HG02938 (cell line): ENCODE measurements at regions not wholly inside any gene's neighbourhood (a gene's known extent, or its start where the extent isn't known, plus 50 kb on each side); places are given as distances from the start of the nearest gene placed in this dataset.
"Not testable (repeated sequence)": the region's sequence is repeated elsewhere in the genome, so short reads cannot be mapped to it uniquely, and the experiment has no call there.

Source experiments
- ATAC-seq: cut with Tn5 transposase; IDR thresholded peaks from one replicate; pipeline ENCODE4 v1.9.1; 2021; ENCODE audit warnings: mild to moderate bottlenecking, moderate library complexity; ENCODE audit not compliant: unreplicated experiment

- no peak for ATAC-seq
These were observed 292.6 kb upstream of the SPTLC3 start for GRCh38 chr20:12715991-12716680.

- ATAC-seq: no peak
These were observed 291.7 kb upstream of the SPTLC3 start for GRCh38 chr20:12717061-12717460.

GRCh38 chr20:12718619-12719018, 290.2 kb upstream of the SPTLC3 start:
- no peak for ATAC-seq

GRCh38 chr20:12721636-12722035, 287.1 kb upstream of the SPTLC3 start:
- no peak for ATAC-seq

GRCh38 chr20:12722091-12722490, 286.7 kb upstream of the SPTLC3 start:
- no peak for ATAC-seq

- no peak for ATAC-seq
These were observed 285.0 kb upstream of the SPTLC3 start for GRCh38 chr20:12723811-12724210.

GRCh38 chr20:12728782-12729181, 280.0 kb upstream of the SPTLC3 start:
- ATAC-seq: no peak

GRCh38 chr20:12729326-12729725, 279.4 kb upstream of the SPTLC3 start:
- ATAC-seq: no peak

DNA sequence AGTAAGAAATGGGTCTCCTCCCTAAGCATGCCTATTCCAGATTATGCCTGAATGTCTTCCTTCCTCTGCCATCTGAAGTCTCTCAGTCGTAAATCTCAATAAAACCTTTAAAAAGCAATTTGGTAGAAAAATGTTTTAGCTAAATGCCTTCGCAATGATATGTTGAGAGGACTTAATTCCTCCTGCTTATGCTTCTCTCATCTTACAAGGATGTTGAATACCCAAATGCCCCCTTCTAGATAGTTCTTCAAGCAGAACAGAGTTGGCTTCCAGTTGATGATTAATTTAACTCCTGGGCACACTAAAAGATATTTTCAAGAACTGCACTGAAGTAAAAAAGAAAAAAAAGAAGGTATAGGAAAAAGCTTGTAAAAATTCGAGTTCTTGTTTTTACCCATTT, 275.0 kb upstream of the SPTLC3 start:
- ATAC-seq: no peak

DNA sequence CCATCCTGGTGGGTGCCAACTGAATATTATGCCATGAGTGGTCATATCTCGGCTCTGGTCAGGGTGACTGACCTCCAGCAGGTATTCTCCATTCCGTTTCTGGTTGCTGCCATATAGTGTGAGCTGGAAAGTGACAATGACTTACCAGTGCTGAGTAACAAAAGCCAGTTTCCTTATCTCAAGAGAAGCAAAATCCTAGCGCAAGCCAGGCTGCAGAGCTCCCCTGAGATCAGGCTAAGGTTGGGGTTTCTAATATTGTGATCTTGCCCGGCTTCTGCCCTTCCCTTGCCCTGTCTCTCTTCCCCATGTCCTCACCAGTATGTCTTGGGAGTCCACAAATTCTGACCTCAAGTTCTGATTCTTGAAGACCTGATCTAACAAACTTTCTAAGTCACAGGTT, 271.3 kb upstream of the SPTLC3 start:
- ATAC-seq: no peak

DNA sequence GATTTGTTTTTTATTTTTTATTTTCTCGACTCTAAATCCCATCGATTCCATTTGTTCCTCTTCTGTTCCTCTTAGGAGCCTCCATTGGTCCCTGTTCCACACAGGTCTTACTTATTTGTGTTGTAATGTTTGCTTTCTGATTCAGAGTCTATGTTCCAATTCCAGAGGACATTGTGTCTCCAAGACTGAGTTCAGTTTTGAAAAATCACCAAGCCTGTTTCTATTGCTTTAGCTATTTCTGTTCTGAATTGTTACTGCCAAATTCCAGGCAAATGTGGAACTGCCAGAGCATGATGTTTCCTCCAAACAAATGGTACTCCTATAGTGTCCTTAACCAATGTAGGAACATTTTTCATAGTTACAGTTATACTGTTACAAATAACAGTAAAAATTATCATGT, 270.9 kb upstream of the SPTLC3 start:
- ATAC-seq: no peak

GRCh38 chr20:12740647-12741046, 268.1 kb upstream of the SPTLC3 start:
- no peak for ATAC-seq

GRCh38 chr20:12744037-12744436, 264.7 kb upstream of the SPTLC3 start:
- ATAC-seq: no peak

DNA sequence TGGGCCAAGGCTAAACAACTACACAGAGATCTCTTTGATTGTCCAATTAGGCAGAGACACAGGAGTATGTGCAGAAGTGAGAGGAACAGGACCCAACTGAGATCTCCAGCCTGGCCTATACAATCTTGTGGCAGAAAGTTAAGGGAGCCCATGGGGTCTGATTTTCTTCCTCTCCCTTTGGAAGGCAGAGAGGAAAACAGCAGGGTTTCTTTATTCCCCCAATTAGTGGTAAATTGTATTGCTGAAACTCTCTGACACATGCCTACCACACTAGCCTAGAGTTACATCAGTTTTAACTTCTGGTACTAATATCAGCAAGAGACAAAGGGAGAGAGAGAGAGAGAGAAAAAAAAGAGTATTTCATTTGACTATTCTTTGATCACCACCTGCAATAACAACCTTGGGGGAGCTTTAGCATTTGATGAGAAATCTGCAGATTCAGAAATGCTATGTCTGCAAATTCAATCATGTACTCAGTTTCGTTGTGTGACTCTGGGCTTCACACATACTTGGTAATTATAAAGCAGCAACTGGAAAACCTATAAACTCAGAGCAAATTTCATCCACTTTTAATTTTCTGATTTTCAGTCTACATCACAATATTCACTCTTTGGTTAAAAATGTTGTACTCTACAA, 260.3 kb upstream of the SPTLC3 start:
- no peak for ATAC-seq

DNA sequence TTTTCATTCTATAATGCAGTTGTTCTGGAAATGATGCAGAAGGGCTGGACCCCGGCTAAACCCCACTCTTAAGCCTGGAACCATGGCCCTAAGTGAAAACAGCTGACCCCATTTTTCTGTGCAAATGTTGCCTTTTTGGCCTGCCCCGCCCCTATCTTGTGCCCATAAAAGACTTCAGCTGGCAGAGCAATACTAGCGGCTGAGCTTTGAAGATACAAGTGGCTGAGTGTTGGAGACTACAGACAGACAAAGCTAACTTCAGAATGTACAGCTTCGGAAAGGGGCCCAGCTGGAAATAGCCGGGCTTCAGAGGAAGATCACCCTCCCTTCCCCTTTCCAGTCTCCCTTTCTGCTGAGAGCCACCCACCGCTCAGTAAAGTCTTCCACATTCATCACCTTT, 258.6 kb upstream of the SPTLC3 start:
- ATAC-seq: no peak

GRCh38 chr20:12752900-12753693, 255.7 kb upstream of the SPTLC3 start:
- ATAC-seq: not testable (repeated sequence)

- not testable (repeated sequence) for ATAC-seq
These were observed 255.0 kb upstream of the SPTLC3 start for GRCh38 chr20:12753742-12754141.

DNA sequence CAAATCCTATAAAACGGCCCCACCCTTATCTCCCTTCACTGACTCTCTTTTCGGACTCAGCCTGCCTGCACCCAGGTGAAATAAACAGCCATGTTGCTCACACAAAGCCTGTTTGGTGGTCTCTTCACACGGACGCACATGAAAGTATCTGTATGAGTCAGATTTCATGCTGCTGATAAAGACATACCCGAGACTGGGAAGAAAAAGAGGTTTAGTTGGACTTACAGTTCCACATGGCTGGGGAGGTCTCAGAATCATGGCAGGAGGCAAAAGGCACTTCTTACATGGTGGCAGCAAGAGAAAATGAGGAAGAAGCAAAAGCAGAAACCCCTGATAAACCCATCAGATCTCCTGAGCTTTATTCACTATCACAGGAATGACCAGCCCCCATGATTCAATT, 249.3 kb upstream of the SPTLC3 start:
- ATAC-seq: not testable (repeated sequence)

GRCh38 chr20:12762725-12763124, 246.0 kb upstream of the SPTLC3 start:
- no peak for ATAC-seq

- ATAC-seq: no peak
These were observed 245.4 kb upstream of the SPTLC3 start for GRCh38 chr20:12763406-12763805.

DNA sequence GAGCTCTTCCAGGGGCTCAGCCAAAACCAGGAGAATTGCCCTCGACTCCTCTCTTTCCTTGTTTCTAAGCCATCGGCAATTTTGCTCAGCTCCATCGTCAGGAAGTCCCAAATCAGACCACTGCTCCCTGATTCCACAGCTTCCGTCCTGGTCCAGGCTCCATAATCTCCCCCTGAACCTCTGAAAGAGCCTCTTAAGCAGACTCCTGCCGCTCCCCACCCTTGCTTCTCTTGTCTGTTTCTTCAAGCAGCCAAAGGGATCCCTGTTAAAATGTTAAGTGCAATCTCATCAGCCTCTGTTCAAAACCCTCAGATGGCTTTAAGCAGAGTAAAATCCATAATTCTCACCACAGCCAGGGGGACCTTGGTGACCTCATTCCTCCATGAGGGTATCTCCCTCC, 244.7 kb upstream of the SPTLC3 start:
- ATAC-seq: no peak

DNA sequence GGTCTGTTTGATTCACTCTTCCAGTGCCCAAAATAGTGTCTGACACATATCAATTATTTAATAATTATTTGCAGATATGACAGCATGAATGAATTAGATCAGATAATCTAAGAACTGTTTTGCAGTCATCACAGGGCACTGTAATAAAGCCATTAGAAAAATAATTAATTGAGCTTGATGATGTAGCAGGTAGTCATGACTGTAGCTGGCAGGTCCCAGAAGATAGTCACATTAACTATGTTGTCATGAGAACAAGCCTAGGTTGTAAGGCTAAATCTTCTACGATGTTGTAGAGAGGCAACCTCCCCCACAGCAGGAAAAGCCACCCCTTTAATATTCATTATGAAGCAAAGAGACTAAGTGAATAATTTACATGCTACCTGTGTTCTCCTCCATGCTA, 243.9 kb upstream of the SPTLC3 start:
- no peak for ATAC-seq
